Epithelial cell of esophagus (primary cell): ENCODE measurements at regions not wholly inside any gene's neighbourhood (a gene's known extent, or its start where the extent isn't known, plus 50 kb on each side); places are given as distances from the start of the nearest gene placed in this dataset.
"Not testable (repeated sequence)": the region's sequence is repeated elsewhere in the genome, so short reads cannot be mapped to it uniquely, and the experiment has no call there.

ENCODE experiments used
- DNase-seq: peaks from one replicate; pipeline ENCODE4 v3.0.0; 2010; ENCODE audit warnings: low read depth
- H3K4me3 ChIP-seq: 2 replicates; pipeline ENCODE4 v1.5.1; 2011; ENCODE audit warnings: mild to moderate bottlenecking, low read length, control low read depth
- TF ChIP-seq, protein P1 (sequence below): IDR thresholded peaks from 2 replicates; pipeline ENCODE4 v1.5.1; 2011; ENCODE audit warnings: low read depth, mild to moderate bottlenecking, low read length, control low read depth, inconsistent platforms; ENCODE audit not compliant: insufficient read depth; ENCODE audit errors: missing control alignments

DNA sequence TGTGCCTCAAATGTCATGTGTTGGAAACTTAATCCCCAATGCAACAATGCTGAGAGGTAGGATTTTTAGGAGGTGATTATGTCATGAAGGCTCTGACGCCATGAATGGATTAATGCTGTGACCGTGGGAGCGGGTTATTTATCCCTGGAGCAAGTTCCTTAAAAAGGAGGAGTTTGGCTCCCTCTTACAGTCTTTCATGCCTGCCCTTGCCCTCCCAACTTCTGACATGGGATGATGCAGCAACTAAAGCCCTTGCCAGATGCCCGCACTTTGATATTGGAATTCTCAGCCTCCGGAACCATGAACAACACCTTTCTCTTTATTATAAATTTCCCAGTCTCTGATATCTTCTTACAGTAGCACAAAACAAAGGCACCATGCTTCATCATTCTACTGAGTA lies 685.3 kb upstream of the CHRM3 start:
- TF ChIP-seq, protein P1, sequence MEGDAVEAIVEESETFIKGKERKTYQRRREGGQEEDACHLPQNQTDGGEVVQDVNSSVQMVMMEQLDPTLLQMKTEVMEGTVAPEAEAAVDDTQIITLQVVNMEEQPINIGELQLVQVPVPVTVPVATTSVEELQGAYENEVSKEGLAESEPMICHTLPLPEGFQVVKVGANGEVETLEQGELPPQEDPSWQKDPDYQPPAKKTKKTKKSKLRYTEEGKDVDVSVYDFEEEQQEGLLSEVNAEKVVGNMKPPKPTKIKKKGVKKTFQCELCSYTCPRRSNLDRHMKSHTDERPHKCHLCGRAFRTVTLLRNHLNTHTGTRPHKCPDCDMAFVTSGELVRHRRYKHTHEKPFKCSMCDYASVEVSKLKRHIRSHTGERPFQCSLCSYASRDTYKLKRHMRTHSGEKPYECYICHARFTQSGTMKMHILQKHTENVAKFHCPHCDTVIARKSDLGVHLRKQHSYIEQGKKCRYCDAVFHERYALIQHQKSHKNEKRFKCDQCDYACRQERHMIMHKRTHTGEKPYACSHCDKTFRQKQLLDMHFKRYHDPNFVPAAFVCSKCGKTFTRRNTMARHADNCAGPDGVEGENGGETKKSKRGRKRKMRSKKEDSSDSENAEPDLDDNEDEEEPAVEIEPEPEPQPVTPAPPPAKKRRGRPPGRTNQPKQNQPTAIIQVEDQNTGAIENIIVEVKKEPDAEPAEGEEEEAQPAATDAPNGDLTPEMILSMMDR: no peak
- no peak overlapping the region for H3K4me3 ChIP-seq
- DNase-seq: peak; percentile 28

DNA sequence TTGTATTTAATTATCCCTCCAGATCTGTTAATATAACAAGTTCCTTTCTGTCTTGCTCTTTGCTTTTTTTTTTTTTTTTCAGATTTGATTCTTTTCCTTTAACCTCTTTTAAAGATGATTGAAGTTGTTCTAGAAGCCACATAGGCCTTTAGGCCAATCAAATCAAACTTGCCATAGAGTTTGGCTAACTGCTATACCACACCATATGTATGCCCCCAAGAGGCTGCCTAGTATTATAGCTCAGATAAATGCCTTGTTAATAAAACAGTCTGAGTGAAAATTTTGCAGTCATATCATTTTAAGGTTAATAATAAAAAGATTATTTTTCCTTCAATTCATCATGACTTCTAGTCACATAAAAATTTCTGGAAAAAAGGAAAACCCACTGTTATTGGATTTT lies 696.0 kb upstream of the CHRM3 start:
- H3K4me3 ChIP-seq: no peak overlapping the region
- DNase-seq: peak; percentile 39
- TF ChIP-seq, protein P1: peak; percentile 18

DNA sequence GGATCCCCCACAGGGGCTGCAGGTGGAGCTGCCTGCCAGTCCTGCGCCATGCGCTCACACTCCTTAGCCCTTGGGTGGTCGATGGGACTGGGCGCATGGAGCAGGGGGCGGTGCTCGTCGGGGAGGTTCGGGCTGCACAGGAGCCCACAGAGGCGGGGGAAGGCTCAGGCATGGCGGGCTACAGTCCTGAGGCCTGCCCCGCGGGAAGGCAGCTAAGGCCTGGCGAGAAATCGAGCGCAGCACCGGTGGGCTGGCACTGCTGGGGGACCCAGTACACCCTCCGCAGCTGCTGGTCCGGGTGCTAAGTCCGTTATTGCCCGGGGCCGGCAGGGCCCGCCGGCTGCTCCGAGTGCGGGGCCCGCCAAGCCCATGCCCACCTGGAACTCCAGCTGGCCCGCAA lies 701.8 kb upstream of the CHRM3 start:
- DNase-seq, H3K4me3 ChIP-seq: not testable (repeated sequence)

DNA sequence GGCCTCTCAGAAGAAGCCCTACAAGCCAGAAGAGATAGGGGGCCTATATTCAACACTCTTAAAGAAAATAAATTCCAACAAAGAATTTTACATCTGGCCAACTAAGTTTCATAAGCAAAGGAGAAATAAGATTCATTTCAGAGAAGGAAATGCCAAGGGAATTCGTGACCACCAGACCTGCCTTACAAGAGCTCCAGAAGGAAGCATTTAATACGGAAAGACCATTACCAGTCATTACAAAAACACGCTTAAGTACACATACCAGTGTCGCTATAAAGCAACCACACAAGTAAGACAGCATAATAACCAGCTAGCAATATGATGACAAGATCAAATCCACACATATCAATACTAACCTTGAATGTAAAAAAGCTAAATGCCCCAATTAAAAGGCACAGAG lies 704.9 kb upstream of the CHRM3 start:
- TF ChIP-seq, protein P1: no peak
- no peak for DNase-seq
- no peak overlapping the region for H3K4me3 ChIP-seq

DNA sequence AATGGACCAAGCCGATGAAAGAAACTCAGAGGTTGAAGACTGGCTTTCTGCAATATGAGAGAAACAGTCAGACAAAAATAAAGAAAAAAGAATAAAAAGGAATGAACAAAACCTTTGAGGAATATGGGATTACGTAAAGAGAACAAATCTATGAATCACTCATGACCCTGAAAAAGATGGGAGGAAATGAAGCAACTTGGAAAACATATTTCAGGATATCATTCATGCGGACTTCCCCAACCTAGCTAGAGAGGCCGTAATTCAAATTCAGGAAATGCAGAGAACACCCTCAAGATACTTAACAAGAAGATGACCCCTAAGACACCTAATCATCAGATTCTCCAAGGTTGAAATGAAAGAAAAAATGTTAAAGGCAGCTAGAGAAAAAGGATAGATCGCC lies 705.3 kb upstream of the CHRM3 start:
- DNase-seq: peak; percentile 83
- no peak overlapping the region for H3K4me3 ChIP-seq
- TF ChIP-seq, protein P1: no peak

DNA sequence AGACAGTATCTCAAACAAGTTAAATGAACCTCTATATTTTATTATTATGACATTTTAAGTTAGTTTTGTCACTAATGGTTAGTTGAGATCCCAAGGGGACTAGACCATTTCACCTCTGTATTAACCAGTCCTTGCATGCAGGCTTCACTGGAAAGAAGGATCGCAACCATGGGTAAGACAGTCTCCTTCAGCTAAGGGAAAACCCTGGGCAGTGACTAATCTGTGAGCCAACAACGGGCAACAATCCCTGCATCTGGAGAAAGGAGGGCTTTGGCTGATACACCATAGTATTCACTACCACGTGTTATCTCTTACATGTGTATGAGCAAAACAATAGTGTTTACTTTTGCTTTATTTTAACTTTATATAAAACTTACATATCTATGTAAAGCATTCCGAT lies 708.8 kb upstream of the CHRM3 start:
- TF ChIP-seq, protein P1: no peak
- DNase-seq: peak; percentile 78
- no peak overlapping the region for H3K4me3 ChIP-seq

DNA sequence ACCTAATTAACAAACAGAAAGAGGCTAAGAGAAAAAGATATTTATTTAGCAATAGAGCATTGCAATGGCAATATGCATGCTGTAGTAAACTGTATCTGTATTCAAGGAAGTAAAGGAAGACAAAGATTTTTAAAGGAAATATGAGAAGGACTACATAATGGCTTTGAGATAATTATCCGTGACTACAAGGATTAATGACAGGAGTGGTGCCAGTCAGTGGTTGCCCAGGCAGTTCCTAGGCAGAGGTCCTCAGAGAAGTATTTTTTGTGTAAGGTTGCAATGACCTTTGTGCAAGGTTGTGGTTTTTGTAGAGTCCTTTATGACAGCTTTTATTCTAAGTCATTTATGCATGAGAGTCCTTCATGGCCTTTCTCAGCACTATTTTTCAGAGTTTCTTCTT lies 711.1 kb upstream of the CHRM3 start:
- no peak overlapping the region for H3K4me3 ChIP-seq
- DNase-seq: no peak
- TF ChIP-seq, protein P1: no peak

DNA sequence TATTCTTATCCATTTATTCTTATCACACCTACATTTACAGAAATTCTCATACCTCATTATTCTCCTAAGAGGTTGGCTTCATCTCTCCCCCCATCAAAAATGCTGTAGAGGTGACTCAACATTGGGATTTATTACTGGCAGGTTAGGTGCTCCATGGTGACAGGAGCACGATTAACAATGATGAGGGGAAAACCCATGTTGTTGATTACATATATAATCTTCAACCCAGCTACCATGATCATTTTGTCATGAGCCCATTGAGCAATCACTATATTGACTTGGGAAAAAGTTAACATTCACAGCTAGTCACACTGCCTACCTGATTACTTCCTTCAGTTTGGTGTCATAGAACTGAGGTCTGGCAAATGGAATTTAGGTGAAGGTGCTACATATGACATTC lies 712.1 kb upstream of the CHRM3 start:
- H3K4me3 ChIP-seq: no peak overlapping the region
- DNase-seq: peak; percentile 47
- TF ChIP-seq, protein P1: no peak
